Colonic mucosa (tissue), 4 donors: ENCODE measurements at regions not wholly inside any gene's neighbourhood (a gene's known extent, or its start where the extent isn't known, plus 50 kb on each side); places are given as distances from the start of the nearest gene placed in this dataset.

Experiments used
- DNase-seq: peaks from one replicate; pipeline ENCODE4 v3.0.0-alpha.2; 2020
- H3K27ac ChIP-seq: fragments of 200-600 bp; one replicate; pipeline ENCODE4 v1.8.0; 2021
- H3K27me3 ChIP-seq: fragments of 200-600 bp; one replicate; pipeline ENCODE4 v1.8.0; 2021
- H3K36me3 ChIP-seq: fragments of 200-600 bp; one replicate; pipeline ENCODE4 v1.8.0; 2021
- H3K4me1 ChIP-seq: fragments of 200-600 bp; one replicate; pipeline ENCODE4 v1.8.0; 2021; ENCODE audit warnings: mild to moderate bottlenecking
- H3K4me3 ChIP-seq: fragments of 200-600 bp; one replicate; pipeline ENCODE4 v1.8.0; 2021
- H3K9ac ChIP-seq, 2 donors: one replicate each; pipeline ENCODE4 v1.7.0; 2013; ENCODE audit warnings: control low read depth in 2 of 2, low read depth in 2 of 2, low read length in 2 of 2
- H3K9me3 ChIP-seq: fragments of 200-600 bp; one replicate; pipeline ENCODE4 v1.8.0; 2021
- CTCF ChIP-seq: fragments of 200-600 bp; IDR thresholded peaks from one replicate; pipeline ENCODE4 v1.8.0; 2022; ENCODE audit warnings: antibody characterized with exemption, mild to moderate bottlenecking
- intact Hi-C: fragments of 100-400 bp; cut with DNase I; formaldehyde crosslinking; loops from one replicate; pipeline ENCODE4 v1.14.1; 2022
- donor health status: healthy.
- donor health status: DM: no; HTN: no; CAD: no.
- donor health status: DM: no; HTN: no; CAD: no.

- Histone ChIP-seq H3K27me3 (no peaks in the 10 kb centered on the region), H3K4me1 (no peaks in the 10 kb centered on the region), H3K9me3 (no peaks in the 10 kb centered on the region), H3K36me3 (no peaks in the 10 kb centered on the region), H3K9ac (no peak overlapping the region), H3K27ac (no peak overlapping the region), H3K4me3 (no peak overlapping the region)
- intact Hi-C loops: no loop called here
- TF ChIP-seq CTCF: no peak
- DNase-seq: no peak
Observed at GRCh38 chr5:135178476-135179155, 144.6 kb upstream of the PITX1 start.

GRCh38 chr5:135177591-135177990, 143.6 kb upstream of the PITX1 start:
- intact Hi-C loops: no loop called here
- H3K4me1 ChIP-seq: no peaks in the 10 kb centered on the region
- no peak overlapping the region for H3K27ac ChIP-seq
- no peak for DNase-seq
- no peak overlapping the region for H3K9ac ChIP-seq
- no peak overlapping the region for H3K4me3 ChIP-seq
- TF ChIP-seq CTCF: no peak
- H3K9me3 ChIP-seq: no peaks in the 10 kb centered on the region
- H3K27me3 ChIP-seq: no peaks in the 10 kb centered on the region
- H3K36me3 ChIP-seq: no peaks in the 10 kb centered on the region

- H3K36me3 ChIP-seq: no peaks in the 10 kb centered on the region
- TF ChIP-seq CTCF: no peak
- H3K27me3 ChIP-seq: no peaks in the 10 kb centered on the region
- no peak for DNase-seq
- H3K4me3 ChIP-seq: no peak overlapping the region
- no peak overlapping the region for H3K27ac ChIP-seq
- H3K9ac ChIP-seq: no peak overlapping the region
- intact Hi-C loops: no loop called here
- H3K4me1 ChIP-seq: no peaks in the 10 kb centered on the region
- H3K9me3 ChIP-seq: no peaks in the 10 kb centered on the region
Observed at GRCh38 chr5:135176991-135177390, 143.0 kb upstream of the PITX1 start.

GRCh38 chr5:135174315-135175096, 140.5 kb upstream of the PITX1 start:
- intact Hi-C loops: no loop called here
- Histone ChIP-seq H3K9ac (no peak overlapping the region), H3K4me3 (no peak overlapping the region), H3K27me3 (no peaks in the 10 kb centered on the region), H3K9me3 (no peaks in the 10 kb centered on the region), H3K4me1 (no peaks in the 10 kb centered on the region), H3K27ac (no peak overlapping the region), H3K36me3 (no peaks in the 10 kb centered on the region)
- DNase-seq: no peak
- TF ChIP-seq CTCF: no peak

- no peak for DNase-seq
- H3K36me3 ChIP-seq: no peaks in the 10 kb centered on the region
- intact Hi-C loops: no loop called here
- no peaks in the 10 kb centered on the region for H3K4me1 ChIP-seq
- H3K4me3 ChIP-seq: no peak overlapping the region
- H3K27me3 ChIP-seq: no peaks in the 10 kb centered on the region
- H3K9me3 ChIP-seq: no peaks in the 10 kb centered on the region
- no peak overlapping the region for H3K9ac ChIP-seq
- TF ChIP-seq CTCF: no peak
- H3K27ac ChIP-seq: no peak overlapping the region
Observed at GRCh38 chr5:135173662-135174290, 139.7 kb upstream of the PITX1 start.
